ENCODE measurements at regions not wholly inside any gene's neighbourhood (a gene's known extent, or its start where the extent isn't known, plus 50 kb on each side); places are given as distances from the start of the nearest gene placed in this dataset.

GRCh38 chr2:2644040-2644439 is 313.0 kb upstream of the MYT1L start (continued):
- TF ChIP-seq FOSL1 (IDR thresholded peaks at IDR 0.05; ENCODE audit: insufficient read depth, low read depth, low read length) = no peak
- TF ChIP-seq RAD21 (IDR thresholded peaks at IDR 0.05 in 1 of 2, conservative IDR thresholded peaks at IDR 0.05 in 1 of 2; ENCODE audit: low read depth in 2 of 2, low read length in 2 of 2) = no peak
- TF ChIP-seq ZNF274 (IDR thresholded peaks at IDR 0.05; ENCODE audit: borderline replicate concordance, extremely low read depth, low read length) = no peak
- TF ChIP-seq POLR2AphosphoS5 (IDR thresholded peaks at IDR 0.05; ENCODE audit: low read depth, low read length) = no peak
- TF ChIP-seq BRCA1 (IDR thresholded peaks at IDR 0.05; ENCODE audit: low read depth, low read length) = no peak

Data from H1 (cell line).